GM12878 (cell line): ENCODE measurements at regions not wholly inside any gene's neighbourhood (a gene's known extent, or its start where the extent isn't known, plus 50 kb on each side); places are given as distances from the start of the nearest gene placed in this dataset.

Experiments used
- ATF3 ChIP-seq: IDR thresholded peaks from 2 replicates; pipeline ENCODE4 v1.6.1; 2011; ENCODE audit warnings: low read depth, mild to moderate bottlenecking, low read length, moderate library complexity, borderline replicate concordance; ENCODE audit errors: extremely low read depth
- BHLHE40 ChIP-seq, 2 experiments: fragments of 450-650 bp in 1 of 2; IDR thresholded peaks; 2 replicates each; pipeline ENCODE4 v1.6.1; 2011 to 2017; ENCODE audit warnings: low read depth in 2 of 2, borderline replicate concordance in 1 of 2, improper control_type of control experiment in 1 of 2, low read length in 1 of 2, mild to moderate bottlenecking in 1 of 2
- CTCF ChIP-seq, 3 experiments: IDR thresholded peaks in 2 of 3; conservative IDR thresholded peaks in 1 of 3; 2 replicates each; pipeline ENCODE4 v1.5.1; 2011; ENCODE audit warnings: low read depth in 3 of 3, low read length in 3 of 3, mild to moderate bottlenecking in 3 of 3, control low read depth in 2 of 3, moderate library complexity in 2 of 3, inconsistent platforms in 1 of 3, mixed read lengths in 1 of 3; ENCODE audit not compliant: control insufficient read depth in 2 of 3, insufficient read depth in 1 of 3; ENCODE audit errors: extremely low read depth in 1 of 3
- E4F1 ChIP-seq: fragments of 450-650 bp; IDR thresholded peaks from 2 replicates; pipeline ENCODE4 v1.6.1; 2018; ENCODE audit warnings: borderline replicate concordance, mild to moderate bottlenecking; ENCODE audit not compliant: partially characterized antibody
- MEF2A ChIP-seq: IDR thresholded peaks from 2 replicates; pipeline ENCODE4 v1.6.1; 2011; ENCODE audit warnings: low read depth, mild to moderate bottlenecking, low read length, moderate library complexity; ENCODE audit not compliant: insufficient read depth
- POLR2A ChIP-seq: IDR thresholded peaks from 2 replicates; pipeline ENCODE4 v1.6.1; 2011; ENCODE audit warnings: low read depth, mild to moderate bottlenecking, low read length
- POLR2AphosphoS5 ChIP-seq: IDR thresholded peaks from 2 replicates; pipeline ENCODE4 v1.6.1; 2011; ENCODE audit warnings: mild to moderate bottlenecking, low read length, inconsistent platforms
- RAD21 ChIP-seq: IDR thresholded peaks from 2 replicates; pipeline ENCODE4 v1.6.1; 2011; ENCODE audit warnings: mild to moderate bottlenecking, low read depth, low read length, moderate library complexity; ENCODE audit not compliant: insufficient read depth
- SMAD1 ChIP-seq: fragments of 450-650 bp; IDR thresholded peaks from 2 replicates; pipeline ENCODE4 v1.6.1; 2018; ENCODE audit warnings: mild to moderate bottlenecking, low read depth; ENCODE audit not compliant: partially characterized antibody
- SMARCA5 ChIP-seq: fragments of 450-650 bp; IDR thresholded peaks from 2 replicates; pipeline ENCODE4 v1.6.1; 2017; ENCODE audit warnings: mild to moderate bottlenecking
- TARDBP ChIP-seq: IDR thresholded peaks from 2 replicates; pipeline ENCODE4 v1.6.1; 2016; ENCODE audit warnings: borderline replicate concordance
- YY1 ChIP-seq: IDR thresholded peaks from 2 replicates; pipeline ENCODE4 v1.6.1; 2011; ENCODE audit warnings: low read depth, mild to moderate bottlenecking, low read length

- TF ChIP-seq CTCF (IDR thresholded peaks at IDR 0.05 in 2 of 3, conservative IDR thresholded peaks at IDR 0.05 in 1 of 3; ENCODE audit: control insufficient read depth in 2 of 3, extremely low read depth in 1 of 3, insufficient read depth in 1 of 3, low read depth in 3 of 3, low read length in 3 of 3) (no peak), TARDBP (no peak), POLR2AphosphoS5 (no peak), RAD21 (no peak), SMARCA5 (no peak), SMAD1 (no peak), YY1 (no peak), POLR2A (no peak), BHLHE40 (IDR thresholded peaks at IDR 0.05; ENCODE audit: borderline replicate concordance in 1 of 2, low read depth in 2 of 2, low read length in 1 of 2) (no peak), ATF3 (no peak), E4F1 (no peak), MEF2A (no peak)
Measured at GRCh38 chr17:36857698-36858097, 79.6 kb upstream of the LHX1 start.
